H1 (cell line): ENCODE measurements at regions not wholly inside any gene's neighbourhood (a gene's known extent, or its start where the extent isn't known, plus 50 kb on each side); places are given as distances from the start of the nearest gene placed in this dataset.

ENCODE experiments used
- ATF3 ChIP-seq: IDR thresholded peaks from 2 replicates; pipeline ENCODE4 v1.6.1; 2011; ENCODE audit warnings: low read depth, mild to moderate bottlenecking, low read length; ENCODE audit not compliant: insufficient read depth
- CTCF ChIP-seq, 3 experiments: IDR thresholded peaks; 1 replicate in 2 of 3; 2 replicates in 1 of 3; pipeline versions ENCODE4 v1.5.1 to v1.6.1; 2011; ENCODE audit warnings: low read length in 3 of 3, mild to moderate bottlenecking in 3 of 3, inconsistent platforms in 2 of 3, low read depth in 1 of 3, moderate library complexity in 1 of 3; ENCODE audit not compliant: insufficient read depth in 1 of 3; ENCODE audit errors: control extremely low read depth in 1 of 3
- EP300 ChIP-seq, 2 experiments: IDR thresholded peaks; 1 replicate in 1 of 2; 2 replicates in 1 of 2; pipeline ENCODE4 v1.6.1; 2011 to 2012; ENCODE audit warnings: low read depth in 2 of 2, low read length in 2 of 2, mild to moderate bottlenecking in 2 of 2, borderline replicate concordance in 1 of 2, inconsistent platforms in 1 of 2, moderate library complexity in 1 of 2
- NANOG ChIP-seq: IDR thresholded peaks from 2 replicates; pipeline ENCODE4 v1.6.1; 2011; ENCODE audit warnings: low read length, low read depth, mild to moderate bottlenecking, inconsistent platforms; ENCODE audit not compliant: insufficient read depth, poor library complexity, severe bottlenecking
- POLR2A ChIP-seq, 2 experiments: IDR thresholded peaks; 1 replicate in 1 of 2; 2 replicates in 1 of 2; pipeline ENCODE4 v1.6.1; 2011; ENCODE audit warnings: low read depth in 2 of 2, low read length in 2 of 2, mild to moderate bottlenecking in 2 of 2; ENCODE audit errors: control extremely low read depth in 1 of 2
- SP1 ChIP-seq: IDR thresholded peaks from 2 replicates; pipeline ENCODE4 v1.6.1; 2011; ENCODE audit warnings: low read depth, low read length
- SP2 ChIP-seq: IDR thresholded peaks from 2 replicates; pipeline ENCODE4 v1.6.1; 2012; ENCODE audit warnings: mild to moderate bottlenecking, low read length, inconsistent platforms
- USF2 ChIP-seq: IDR thresholded peaks from 2 replicates; pipeline ENCODE4 v1.6.1; 2011; ENCODE audit warnings: low read length, improper control_type of control experiment

GRCh38 chr2:180901331-180901730, 79.1 kb upstream of the UBE2E3 start:
- TF ChIP-seq SP1 = no peak
- peak in 1 of 3 experiments; percentile 31; a peak in 1 of 4 replicates for TF ChIP-seq CTCF (IDR thresholded peaks at IDR 0.05; ENCODE audit: control extremely low read depth in 1 of 3, insufficient read depth in 1 of 3, low read depth in 1 of 3, low read length in 3 of 3)
- no peak for TF ChIP-seq USF2
- TF ChIP-seq SP2 = no peak
- TF ChIP-seq EP300 (IDR thresholded peaks at IDR 0.05; ENCODE audit: borderline replicate concordance in 1 of 2, low read depth in 2 of 2, low read length in 2 of 2) = no peak
- no peak for TF ChIP-seq NANOG
- TF ChIP-seq ATF3 = no peak
- no peak for TF ChIP-seq POLR2A (IDR thresholded peaks at IDR 0.05; ENCODE audit: control extremely low read depth in 1 of 2, low read depth in 2 of 2, low read length in 2 of 2)
